K562 (cell line): ENCODE measurements at regions not wholly inside any gene's neighbourhood (a gene's known extent, or its start where the extent isn't known, plus 50 kb on each side); places are given as distances from the start of the nearest gene placed in this dataset.

Source experiments
- CEBPB ChIP-seq: fragments of 450-650 bp; IDR thresholded peaks from 2 replicates; pipeline ENCODE4 v1.6.1; 2016; ENCODE audit warnings: missing genetic modification characterization, missing compliant biosample characterization
- CTCF ChIP-seq, 3 experiments: IDR thresholded peaks in 2 of 3; conservative IDR thresholded peaks in 1 of 3; 2 replicates each; pipeline ENCODE4 v1.5.1; 2011 to 2012; ENCODE audit warnings: low read length in 3 of 3, mild to moderate bottlenecking in 3 of 3, control low read depth in 2 of 3, improper control_type of control experiment in 1 of 3, inconsistent platforms in 1 of 3, low read depth in 1 of 3, mixed read lengths in 1 of 3, moderate library complexity in 1 of 3; ENCODE audit not compliant: insufficient read depth in 2 of 3
- JUN ChIP-seq, 2 experiments: sonication (generic) in 1 of 2; formaldehyde crosslinking in 1 of 2; IDR thresholded peaks; 2 replicates each; pipeline versions ENCODE4 v1.6.1 to v1.8.0; 2012 to 2022; ENCODE audit warnings: borderline replicate concordance in 2 of 2, mild to moderate bottlenecking in 2 of 2, improper control_type of control experiment in 1 of 2, low read depth in 1 of 2, low read length in 1 of 2, missing genetic modification reagents in 1 of 2
- MAFG ChIP-seq: fragments of 450-650 bp; conservative IDR thresholded peaks from 2 replicates; pipeline ENCODE4 v1.6.1; 2016; ENCODE audit warnings: missing genetic modification characterization, missing compliant biosample characterization
- YY1 ChIP-seq, 3 experiments: IDR thresholded peaks; 2 replicates each; pipeline ENCODE4 v1.6.1; 2011; ENCODE audit warnings: low read length in 2 of 3, mild to moderate bottlenecking in 2 of 3, moderate library complexity in 2 of 3, borderline replicate concordance in 1 of 3, control low read depth in 1 of 3, low read depth in 1 of 3; ENCODE audit not compliant: insufficient read depth in 3 of 3, insufficient replicate concordance in 2 of 3, control insufficient read depth in 1 of 3, insufficient read length in 1 of 3; ENCODE audit errors: extremely low read depth in 1 of 3

DNA sequence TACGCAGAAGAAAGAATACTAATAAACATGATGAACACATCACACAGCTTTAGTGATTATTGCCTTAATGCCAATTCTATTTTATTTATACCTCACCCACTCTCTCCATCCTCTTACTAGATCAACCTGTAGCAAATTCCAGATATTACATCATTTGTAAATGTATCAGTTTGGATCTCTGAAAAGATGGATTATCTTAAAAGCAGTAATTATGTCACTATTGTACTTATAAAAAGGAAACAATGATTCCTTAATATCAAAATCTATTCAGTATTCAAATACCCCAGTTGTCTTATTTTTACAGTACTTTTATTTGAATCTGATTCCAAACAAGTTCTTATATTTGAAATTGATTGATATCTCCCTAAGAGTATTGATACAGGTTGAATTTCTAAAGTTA lies 892.8 kb upstream of the MDGA2 start:
- TF ChIP-seq MAFG (tag): no peak
- TF ChIP-seq CEBPB (tag): no peak
- no peak for TF ChIP-seq CTCF (IDR thresholded peaks at IDR 0.05 in 2 of 3, conservative IDR thresholded peaks at IDR 0.05 in 1 of 3; ENCODE audit: insufficient read depth in 2 of 3, low read depth in 1 of 3, low read length in 3 of 3)
- no peak for TF ChIP-seq YY1 (IDR thresholded peaks at IDR 0.05; ENCODE audit: borderline replicate concordance in 1 of 3, control insufficient read depth in 1 of 3, extremely low read depth in 1 of 3, insufficient read depth in 3 of 3, insufficient read length in 1 of 3, insufficient replicate concordance in 2 of 3, low read depth in 1 of 3, low read length in 2 of 3)
- no peak for TF ChIP-seq JUN (IDR thresholded peaks at IDR 0.05; ENCODE audit: borderline replicate concordance, low read depth, low read length)
- no peak for TF ChIP-seq JUN (CRISPR knock-in tag; IDR thresholded peaks at IDR 0.05; ENCODE audit: borderline replicate concordance)
